Hematopoietic multipotent progenitor cell treated with erythropoietin and hydrocortisone succinate and interleukin-3 and kit ligand, for 15 days (in vitro differentiated cells): ENCODE measurements at regions not wholly inside any gene's neighbourhood (a gene's known extent, or its start where the extent isn't known, plus 50 kb on each side); places are given as distances from the start of the nearest gene placed in this dataset.

Source experiments
- DNase-seq: peaks from one replicate; pipeline ENCODE4 v3.0.0-alpha.2; 2015; ENCODE audit warnings: low spot score

DNA sequence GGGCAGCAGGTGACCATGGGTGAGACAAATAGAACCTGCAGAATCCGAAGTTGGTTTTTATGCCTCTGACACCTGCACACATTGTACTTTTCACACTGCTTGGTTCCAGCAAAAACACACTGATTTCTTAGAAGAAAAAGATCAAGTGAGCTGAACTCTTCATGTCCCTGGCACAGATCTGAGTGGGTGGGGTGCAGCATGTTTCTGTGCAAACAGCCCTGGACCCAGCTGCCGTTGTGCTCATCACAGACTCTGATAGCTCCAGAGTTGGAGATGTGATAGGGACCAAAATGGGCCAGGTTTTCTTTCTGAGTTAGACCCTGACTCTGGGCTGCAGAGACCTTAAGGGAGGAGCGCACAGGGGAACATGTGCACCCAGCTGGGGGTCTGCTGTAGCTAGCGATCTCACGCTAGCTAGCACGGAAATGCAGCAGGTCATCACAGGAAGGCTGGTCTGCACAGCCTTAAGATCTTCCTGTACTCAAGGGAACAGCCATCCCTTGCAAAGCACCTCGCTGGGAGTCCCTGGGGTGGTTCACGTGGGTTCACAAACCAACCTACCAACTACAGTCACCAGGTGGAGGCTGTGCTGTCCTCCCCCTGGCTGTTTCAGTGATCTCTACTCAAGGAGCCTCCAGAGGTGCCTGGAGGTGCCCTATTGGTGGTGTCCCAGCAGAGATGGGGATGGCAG, 291.1 kb downstream of the PTPRU start:
- no peak for DNase-seq

DNA sequence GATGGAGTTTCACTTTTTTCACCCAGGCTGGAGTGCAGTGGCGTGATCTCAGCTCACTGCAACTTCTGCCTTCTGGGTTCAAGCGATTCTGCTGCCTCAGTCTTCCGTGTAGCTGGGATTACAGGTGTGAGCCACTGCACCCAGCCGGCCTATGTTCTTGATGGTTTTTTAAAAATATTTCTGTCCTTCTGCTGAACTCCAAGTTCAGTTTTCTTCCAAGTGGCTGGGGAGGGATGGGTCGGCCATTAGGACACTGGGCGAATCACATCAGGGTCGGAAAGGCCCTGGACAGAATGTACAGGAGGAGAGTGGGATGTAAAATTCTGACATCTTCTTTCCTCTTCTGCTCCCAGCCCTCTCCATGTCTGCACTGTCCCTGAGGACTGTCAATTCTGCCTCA, 289.6 kb downstream of the PTPRU start:
- no peak for DNase-seq

DNA sequence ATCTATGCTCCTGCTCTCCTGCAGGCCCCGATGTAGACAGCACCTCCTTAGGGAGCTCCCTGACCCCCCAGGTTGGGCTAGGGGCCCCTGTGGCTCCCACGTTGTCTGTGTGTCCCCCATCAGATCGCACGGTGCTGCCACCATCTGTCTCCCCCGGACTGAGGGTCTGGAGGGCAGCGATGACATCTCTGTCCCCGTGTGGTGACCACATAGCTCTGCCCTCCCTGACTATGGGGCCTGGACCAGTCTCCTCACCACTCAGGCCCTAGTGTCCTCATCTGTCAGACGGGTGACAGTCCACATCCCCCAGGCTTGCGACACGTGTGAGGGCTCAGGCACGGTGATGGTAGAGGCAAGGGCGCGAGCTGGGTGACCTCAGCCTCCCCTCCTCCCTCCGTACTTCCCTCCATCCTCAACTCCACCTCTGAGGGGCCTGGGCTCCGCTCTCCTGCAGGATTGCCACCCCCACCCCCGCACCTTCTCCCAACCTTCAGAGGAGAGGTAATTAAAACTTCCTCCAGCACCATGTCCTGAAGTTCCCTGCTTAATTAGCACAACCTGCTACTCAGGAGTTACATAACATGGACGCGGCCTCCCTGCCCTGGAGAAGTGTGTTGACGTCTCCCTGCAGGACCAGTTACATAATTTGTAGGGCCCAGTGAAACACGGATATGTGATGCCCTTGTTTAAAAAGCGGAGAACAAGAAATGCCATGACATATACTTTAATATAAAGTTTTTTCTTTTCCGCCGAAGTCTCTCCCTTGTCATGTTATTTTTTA, 288.2 kb downstream of the PTPRU start:
- no peak for DNase-seq

DNA sequence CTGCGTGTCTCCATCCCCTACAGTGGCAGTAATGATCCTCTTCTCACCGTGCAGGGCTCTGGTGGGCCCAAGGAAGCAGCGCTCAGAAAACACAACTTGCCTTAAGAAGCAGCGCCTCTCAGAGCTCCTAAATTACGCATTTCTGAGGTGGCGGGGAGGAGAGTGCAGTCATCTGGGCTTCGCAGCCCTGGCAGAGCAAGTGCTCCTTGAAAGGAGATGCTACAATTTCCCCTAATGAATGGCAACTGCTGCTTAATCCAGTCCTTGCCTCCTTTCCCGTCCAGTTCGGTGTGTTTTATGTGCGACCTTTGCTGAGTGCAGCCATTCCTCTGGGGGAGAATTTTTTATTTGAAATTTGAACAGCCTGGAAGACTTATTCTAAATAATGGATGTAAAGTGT, 287.3 kb downstream of the PTPRU start:
- DNase-seq = no peak

DNA sequence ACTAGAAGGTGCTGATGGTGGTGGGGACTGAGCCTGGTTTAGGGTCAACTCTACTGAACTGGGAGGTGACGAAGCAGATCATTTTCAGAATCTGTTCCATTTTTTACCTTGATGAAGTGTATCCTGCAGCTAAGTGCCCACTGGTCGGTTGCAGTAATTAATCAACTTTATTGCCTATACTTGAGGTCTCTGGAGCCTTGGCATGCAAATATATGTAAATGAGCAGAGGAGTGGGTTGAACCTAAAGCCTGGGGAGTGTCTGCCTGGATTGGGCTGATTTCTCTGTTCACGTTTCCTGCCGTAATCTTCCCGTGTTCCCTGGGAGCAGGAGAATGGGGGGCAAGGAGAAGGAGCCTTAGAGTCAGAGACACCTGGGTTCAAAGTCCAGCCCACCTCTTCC, 286.8 kb downstream of the PTPRU start:
- no peak for DNase-seq

DNA sequence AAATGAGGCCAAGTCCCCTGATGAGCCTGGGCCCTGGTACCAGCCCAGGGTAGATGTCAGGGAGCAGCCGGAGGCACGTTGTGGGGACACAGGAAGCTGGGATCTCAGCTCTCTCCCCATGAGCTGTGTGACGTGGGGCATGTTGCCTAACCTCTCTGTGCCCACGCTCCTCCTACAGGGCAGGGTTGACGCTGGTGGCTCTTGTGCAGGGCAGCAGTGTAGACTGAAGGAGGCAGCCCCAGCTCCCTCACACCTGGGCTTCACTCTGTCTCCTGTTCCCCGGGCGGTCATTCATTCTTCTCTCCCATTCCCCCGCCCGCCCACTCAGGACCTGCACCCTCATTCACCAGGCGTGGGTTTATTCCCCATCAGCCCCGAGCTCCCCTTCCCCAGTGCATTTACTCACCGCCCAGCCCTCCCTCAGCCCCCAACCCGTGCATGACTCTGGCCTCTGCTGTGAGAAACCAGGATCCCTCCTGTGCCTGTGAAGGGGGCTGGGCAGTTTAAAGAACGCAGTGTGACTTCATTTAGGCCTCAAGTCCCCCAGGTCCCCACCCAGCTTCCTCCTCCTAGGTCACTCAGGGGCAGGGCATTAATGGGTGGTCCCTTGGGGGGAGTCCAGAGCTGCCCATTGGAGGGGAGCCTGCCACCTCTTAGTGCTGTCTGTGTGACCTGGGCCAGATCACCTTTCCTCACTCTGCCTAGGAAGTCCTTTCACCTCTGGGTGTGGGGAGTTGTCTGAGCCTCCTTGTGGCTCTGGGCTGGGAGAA, 285.7 kb downstream of the PTPRU start:
- no peak for DNase-seq

DNA sequence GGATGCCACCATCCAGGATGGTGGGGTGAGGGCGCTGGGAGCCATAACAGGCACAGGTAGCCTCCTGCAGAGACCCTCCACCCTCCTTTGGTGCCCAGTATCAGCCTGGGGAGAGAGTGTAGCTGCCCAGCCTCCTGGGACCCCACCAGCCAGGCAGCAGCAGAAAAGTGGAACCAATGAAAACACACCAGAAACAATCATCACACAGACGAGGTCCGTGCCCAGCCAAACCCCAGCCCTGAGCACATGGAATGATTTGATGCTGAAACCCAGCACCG, 285.1 kb downstream of the PTPRU start:
- DNase-seq = no peak

DNA sequence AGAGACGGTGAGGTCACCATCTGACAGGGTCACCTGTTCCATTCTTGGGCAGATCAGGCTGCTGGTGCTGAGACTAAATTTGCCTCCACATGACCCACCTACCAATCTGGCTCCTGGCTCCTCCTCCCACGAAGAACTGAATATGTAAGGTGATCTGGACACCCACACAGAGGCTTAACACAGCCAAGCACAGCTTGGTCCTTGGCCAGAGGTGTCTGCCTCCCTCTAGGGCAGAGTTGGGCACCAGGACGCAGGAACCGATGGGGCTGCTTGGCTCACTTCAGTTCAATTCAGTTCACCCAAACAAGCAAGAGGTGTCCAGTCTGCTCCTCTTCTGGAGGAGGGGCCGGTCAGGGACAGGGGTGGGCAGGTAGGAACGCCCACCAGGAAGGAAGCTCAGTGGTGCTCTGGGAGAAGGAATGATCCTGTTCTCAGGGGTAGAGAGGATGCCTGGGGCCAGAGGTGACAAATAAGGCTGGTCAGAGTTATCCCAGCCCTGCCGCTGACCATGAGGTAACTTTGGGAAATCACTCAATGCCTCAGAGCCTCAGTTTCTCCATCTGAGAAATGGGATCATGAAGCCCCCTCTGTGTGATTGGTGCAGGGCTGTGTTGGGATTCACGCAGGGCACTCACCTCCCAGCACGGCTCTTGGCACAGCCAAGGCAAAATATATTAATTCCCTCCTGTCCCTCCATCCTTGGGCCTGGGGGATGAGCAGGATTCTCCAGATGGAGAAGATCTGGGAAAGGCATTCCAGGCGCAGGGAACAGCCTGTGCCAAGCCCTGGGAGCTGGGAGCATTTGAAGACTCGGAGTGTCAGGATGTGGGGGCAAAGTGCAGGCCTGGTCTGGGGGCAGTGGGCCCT, 284.5 kb downstream of the PTPRU start:
- no peak for DNase-seq

DNA sequence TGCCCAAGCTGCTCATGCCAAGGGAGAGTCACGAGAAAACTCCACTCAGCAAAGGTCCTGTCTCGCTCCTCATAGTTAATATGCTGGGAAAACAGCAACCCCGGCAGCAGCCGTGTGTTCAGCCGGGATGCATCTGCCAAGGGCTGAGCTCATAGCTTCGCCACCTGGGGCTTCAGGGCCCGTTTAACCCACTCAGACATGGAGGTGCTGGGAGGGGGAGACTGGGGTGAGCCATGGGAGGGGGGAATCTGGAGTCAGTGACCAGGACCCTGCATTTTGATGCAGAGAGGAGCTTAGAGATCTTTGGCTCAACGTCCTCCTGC, 283.4 kb downstream of the PTPRU start:
- no peak for DNase-seq

DNA sequence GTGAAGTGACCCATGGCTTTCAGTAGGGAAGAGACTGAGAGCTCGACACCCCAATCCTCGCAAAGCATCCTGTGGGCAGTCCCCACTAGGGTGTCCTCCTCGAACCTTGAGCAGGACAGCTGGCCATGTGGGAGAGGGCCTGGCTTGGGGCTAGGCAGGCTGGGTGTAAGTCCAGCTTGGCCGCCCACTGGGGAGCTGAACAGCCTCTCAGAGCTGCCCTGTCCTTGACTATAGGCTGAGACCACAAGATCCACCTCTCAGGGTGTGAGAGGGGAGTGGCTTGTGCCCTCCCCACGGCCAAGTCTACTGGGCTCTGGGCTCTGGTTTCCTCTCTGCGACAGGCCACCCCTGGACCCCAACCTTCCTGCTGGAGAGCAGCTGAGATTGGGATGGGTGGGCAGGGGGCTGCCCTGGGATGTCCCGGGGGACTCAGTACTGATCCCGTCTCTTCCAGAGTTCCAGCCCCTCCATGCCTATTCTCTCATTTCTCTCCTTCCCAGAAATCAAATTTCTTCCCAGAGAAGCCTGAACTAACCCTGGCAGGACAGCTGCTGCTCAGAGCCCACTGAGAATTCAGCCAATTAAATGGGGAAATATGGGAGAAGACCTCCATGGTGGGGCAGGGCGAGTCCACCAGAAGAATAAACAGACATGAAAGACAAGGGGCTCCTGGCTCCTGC, 282.9 kb downstream of the PTPRU start:
- no peak for DNase-seq

DNA sequence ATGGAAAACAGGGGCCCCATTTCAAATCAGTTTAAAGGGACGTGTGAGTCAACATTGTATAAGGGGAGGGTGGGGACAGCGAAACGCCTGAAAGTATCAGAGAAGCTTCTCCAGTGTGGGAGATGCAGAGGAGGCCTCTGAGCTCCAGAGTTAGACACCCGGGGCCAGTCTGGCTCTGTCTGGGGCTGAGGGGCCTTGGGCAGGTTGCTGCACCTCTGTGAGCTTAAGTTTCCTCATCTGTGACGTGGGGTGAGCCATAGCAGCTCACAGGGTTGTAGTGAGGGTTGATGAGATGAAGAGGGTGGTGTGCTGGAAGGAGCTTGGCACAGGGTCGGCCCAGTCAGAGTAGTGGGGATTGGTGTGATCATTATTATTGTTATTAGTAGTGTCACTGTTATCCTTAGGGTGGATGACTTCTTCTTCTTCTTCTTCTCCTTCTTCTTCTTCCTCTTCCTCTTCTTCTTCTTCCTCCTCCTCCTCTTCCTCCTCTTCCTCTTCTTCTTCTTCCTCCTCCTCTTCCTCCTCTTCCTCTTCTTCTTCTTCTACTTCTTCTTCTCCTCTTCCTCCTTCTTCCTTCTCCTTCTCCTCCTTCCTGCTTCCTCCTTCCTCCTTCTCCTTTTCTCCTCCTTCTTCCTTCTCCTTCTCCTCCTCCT, 282.0 kb downstream of the PTPRU start:
- no peak for DNase-seq

DNA sequence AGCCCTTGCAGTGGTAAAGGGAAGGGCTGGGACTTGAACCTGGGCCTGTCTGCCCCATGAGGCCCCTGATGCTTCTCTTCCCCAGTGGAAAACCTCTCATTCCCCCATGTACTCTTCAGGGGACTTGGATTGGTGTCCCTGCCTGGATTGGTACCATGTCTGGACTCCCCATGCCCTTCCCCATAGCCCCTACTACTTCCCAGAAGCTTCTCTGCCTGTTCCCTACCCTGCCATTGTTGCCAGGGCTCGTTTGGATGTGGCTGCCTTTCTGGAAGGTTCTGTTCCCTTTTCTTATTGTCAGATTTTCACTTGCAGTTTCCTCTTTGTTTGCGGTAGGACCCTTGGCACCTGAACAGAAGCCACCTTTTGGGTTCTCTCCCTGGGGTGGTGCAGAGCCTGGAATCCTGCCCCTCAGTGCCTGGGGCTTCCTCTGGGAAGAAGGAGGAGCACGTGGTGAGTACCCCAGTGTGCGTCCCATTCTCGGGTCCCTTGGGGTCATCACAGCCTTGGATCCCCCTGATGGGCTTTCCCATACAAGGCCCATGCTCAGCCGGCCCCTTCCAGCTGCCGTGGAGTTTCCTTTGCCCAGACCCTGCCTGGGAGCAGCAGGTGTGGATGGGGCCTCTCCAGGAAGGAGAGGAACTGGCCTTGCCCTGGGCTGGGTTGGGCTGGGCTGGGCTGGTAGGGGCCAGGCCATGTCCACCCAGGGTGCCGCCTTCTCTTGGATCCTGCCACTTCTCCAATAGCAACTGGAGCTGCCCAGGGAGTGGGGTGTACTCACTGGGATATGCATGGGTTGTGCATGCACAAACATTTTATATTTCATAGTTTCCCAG, 281.1 kb downstream of the PTPRU start:
- no peak for DNase-seq

DNA sequence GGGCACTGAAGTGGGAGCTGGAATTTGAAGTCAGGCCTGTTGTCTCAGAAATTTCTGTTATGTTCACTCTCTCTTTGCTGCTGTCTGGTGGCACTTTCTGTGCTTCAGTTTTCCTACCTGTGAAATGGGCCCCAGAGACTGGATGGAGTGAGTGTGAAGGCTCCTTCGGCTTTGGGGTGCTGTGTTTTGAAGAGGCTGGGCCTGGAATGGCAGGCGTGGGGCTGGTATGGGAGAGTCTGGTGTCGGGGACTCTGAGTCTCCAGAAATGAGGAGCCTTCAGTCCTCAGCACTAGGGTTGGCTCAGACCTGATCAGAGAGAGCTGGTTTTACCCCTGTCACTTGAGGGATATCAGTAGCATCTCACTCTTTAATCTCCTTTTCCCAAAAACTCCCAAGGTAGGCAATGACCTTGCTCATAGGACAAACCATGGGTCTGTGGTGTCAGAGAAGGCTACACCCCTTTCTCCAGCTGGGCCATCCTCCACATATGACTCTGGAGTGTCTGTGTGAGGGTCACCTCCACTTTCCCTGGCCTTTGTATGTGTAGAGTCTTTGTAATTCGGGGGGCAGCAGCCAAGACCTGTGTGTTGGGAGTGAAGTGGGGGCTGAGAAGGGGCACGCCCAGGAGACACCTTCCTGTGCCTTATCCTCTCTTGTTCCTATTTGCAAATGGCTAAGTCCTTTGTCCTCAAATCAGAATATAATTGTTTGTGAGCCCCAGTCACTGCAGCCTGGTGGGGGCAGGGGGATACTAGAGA, 279.9 kb downstream of the PTPRU start:
- no peak for DNase-seq

DNA sequence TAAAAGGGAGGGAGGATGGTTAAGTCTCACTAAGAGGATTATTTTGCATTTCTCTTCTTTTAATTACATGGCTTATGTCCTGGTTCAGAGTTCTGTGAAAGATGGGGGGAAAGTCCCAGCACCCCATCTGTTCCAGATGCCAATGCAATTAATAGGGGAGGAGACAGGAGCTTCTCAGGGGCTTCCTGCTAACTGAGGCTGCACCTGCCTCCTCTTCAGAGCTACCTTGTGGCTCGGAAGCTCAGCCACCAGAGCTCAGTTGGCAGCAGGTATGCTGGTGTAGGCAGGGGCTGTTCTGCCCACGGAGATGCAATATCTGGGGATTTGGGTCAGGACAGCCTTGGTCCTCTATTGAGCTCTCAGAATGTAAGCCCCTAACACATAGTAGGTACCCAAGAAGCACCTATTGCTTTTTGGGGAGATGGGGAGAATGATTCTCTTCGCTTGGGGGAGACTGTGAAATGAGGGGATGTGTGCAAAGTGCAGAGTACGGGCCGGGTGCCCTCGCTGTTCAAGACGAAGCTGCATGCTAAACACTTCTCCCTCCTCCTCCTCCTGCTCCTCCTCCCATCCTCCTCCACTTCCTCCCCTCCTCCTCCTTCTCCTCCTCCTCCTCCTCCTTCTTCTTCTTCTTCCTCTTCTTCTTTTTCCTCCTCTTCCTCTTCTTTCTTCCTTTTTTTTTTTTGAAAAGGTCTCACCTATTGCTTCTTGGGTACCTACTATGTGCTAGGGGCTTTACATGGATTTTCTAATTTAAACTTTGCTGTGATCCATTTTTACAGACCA, 279.0 kb downstream of the PTPRU start:
- DNase-seq = no peak

DNA sequence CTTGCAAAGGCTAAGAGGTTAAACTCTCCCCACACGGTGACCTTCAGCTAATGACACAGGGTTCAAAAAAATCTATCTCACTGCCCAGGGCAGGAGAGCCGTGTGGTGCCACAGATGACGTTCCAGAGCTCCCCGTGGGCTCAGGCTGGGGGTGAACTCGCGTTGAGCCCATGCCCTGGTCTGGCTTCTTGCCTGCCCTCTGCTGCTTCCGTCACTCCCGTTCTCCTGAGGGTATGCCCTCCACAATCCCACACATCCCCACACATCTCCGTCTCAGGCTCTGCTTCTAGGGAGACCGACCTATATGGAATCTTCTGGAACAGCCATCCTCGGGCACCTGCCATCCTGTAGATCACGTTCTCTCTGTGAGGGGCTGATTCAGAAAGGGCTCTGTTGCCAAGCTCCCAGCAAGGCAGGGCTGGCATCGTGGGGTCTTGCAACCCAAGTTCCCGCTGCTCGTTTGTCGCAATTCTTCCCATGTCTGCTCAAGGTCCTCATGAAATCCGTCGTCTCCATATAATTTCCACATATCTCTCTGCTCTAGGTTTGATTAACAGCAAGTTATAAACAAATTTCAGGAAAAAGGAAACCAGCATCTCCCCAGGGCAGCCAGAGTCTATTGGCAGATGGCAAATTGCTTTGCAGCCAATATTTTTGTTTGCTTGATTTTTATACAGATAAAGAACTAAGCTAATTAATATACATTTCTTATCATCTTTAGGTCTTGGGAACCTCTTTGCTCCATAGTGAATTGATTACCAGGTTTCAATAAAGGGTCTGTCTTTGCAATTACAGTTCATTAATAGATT, 278.2 kb downstream of the PTPRU start:
- DNase-seq = no peak

DNA sequence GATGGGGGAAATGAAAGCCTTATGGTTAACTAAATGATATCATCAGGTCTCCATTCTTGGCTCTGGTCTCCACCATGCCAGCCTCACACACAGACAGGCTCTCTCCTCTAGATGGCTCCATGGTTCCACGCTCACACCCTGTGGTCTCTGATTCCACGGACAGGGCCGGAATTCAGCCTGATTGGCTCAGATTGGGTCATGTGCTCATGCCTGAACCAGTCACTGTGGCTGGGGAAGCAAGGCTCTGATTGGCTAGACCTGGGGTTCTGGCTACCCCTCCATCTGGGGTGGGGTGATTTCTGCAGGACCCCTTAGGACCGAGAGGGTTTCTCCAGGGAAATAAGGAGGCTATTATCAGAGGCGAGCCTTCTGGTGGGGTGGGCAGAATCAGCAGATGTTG, 277.0 kb downstream of the PTPRU start:
- DNase-seq = no peak

DNA sequence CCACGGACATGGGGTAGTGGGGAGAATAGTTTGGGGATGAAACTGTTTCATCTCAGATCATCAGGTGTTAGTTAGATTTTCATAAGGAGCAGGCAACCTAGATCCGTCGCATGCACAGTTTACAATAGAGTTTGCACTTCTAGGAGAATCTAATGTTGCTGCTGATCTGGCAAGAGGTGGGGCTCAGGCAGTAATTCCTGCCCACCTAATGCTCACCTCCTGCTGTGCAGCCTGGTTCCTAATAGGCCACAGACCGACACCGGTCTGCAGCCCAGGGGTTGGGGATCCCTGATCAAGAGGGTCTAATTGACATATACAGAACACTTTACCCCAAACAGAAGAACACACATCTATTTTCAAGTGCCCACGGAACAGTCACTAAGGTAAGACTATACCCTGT, 275.1 kb downstream of the PTPRU start:
- no peak for DNase-seq

DNA sequence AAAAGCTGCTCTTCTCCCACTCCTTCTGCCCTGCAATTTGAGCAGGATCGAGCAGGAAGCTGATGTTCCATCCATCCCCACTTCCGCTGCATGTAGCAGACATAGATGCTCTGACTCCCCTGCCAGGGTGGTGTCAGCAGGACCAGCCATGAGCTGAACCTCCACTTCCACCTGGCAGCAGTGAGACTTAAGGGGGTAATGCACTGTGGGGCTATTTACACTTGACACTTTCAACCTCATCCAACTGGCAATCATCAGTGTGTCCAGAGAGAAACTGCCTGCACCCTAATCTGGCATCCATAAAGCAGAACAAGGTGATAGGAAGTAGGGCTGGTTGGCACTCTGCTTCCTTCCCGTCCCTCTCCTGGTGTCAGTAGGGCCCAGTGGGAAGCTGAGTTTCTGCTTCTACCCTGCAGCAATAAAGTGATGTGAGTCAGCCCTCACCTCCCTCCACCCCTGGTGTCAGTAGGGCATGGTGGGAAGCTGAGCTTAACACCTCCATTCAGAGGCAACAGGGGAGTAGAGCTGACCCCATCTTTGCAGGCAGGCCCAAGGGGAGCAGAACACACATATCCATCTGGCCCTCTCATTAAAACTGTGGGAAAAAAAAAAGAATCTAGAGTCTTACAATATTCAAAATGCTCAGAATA, 272.3 kb downstream of the PTPRU start:
- DNase-seq = no peak
